GM18498 (cell line): ENCODE measurements at regions not wholly inside any gene's neighbourhood (a gene's known extent, or its start where the extent isn't known, plus 50 kb on each side); places are given as distances from the start of the nearest gene placed in this dataset.

Experiments
- ATAC-seq: cut with Tn5 transposase; IDR thresholded peaks from one replicate; pipeline ENCODE4 v1.9.1; 2021; ENCODE audit warnings: mild to moderate bottlenecking, moderate library complexity; ENCODE audit not compliant: unreplicated experiment

GRCh38 chrX:148448686-148449085 is 51.7 kb upstream of the AFF2 start:
- no peak for ATAC-seq
